Endothelial cell of umbilical vein (primary cell): ENCODE measurements at regions not wholly inside any gene's neighbourhood (a gene's known extent, or its start where the extent isn't known, plus 50 kb on each side); places are given as distances from the start of the nearest gene placed in this dataset.

Experiments
- BruUV-seq: library from RNA; stranded (reverse); fragments of 400-500 nt; replicated peaks from 2 replicates; lab custom pipeline; 2021; lab: Mats Ljungman, UMichigan
- CTCF ChIA-PET: fragments of 300-600, 350-600 bp; sonication (Branson Sonifier 250); formaldehyde crosslinking; loops from one replicate; lab custom pipeline; 2021; ENCODE audit warnings: antibody characterized with exemption, inconsistent platforms; lab: Charles Lee
- POLR2A ChIA-PET: fragments of 300-600, 350-600 bp; sonication (Branson Sonifier 250); formaldehyde crosslinking; loops from one replicate; lab custom pipeline; 2021; ENCODE audit warnings: antibody characterized with exemption, inconsistent platforms; lab: Charles Lee
- DNase-seq: peaks from one replicate; pipeline ENCODE4 v3.0.0-alpha.2; 2011; ENCODE audit warnings: low read depth, low spot score
- FAIRE-seq: peaks from 2 replicates; lab custom pipeline; 2011; peaks lifted over from hg19 to GRCh38; lab: Jason Lieb, UNC
- H2AFZ ChIP-seq: 2 replicates; pipeline ENCODE4 v1.6.0; 2012; ENCODE audit warnings: low read depth, low read length, control low read depth, inconsistent platforms
- H3K27ac ChIP-seq: 2 replicates; pipeline ENCODE4 v1.5.1; 2011; ENCODE audit warnings: low read depth, mild to moderate bottlenecking, control low read depth, low read length, moderate library complexity; ENCODE audit not compliant: insufficient read depth
- H3K27me3 ChIP-seq, 2 experiments: 2 replicates each; pipeline versions ENCODE4 v1.6.0 to v1.6.1; 2011; ENCODE audit warnings: low read length in 2 of 2, mixed read lengths in 1 of 2; ENCODE audit not compliant: control insufficient read depth in 2 of 2, insufficient read depth in 2 of 2
- H3K36me3 ChIP-seq, 2 experiments: 2 replicates in 1 of 2; 3 replicates in 1 of 2; pipeline ENCODE4 v1.5.1; 2011; ENCODE audit warnings: low read length in 2 of 2, mild to moderate bottlenecking in 1 of 2, moderate library complexity in 1 of 2; ENCODE audit not compliant: control insufficient read depth in 2 of 2, insufficient read depth in 2 of 2; ENCODE audit errors: extremely low read depth in 1 of 2
- H3K4me1 ChIP-seq: 3 replicates; pipeline ENCODE4 v1.5.1; 2011; ENCODE audit warnings: mild to moderate bottlenecking, low read length; ENCODE audit not compliant: control insufficient read depth, insufficient read depth; ENCODE audit errors: extremely low read depth
- H3K4me2 ChIP-seq: 2 replicates; pipeline ENCODE4 v1.6.1; 2011; ENCODE audit warnings: low read length, control low read depth, mixed read lengths; ENCODE audit not compliant: insufficient read depth
- H3K4me3 ChIP-seq, 3 experiments: fragments of 200-600 bp in 1 of 3; sonication (generic), shearing (Covaris generic) in 1 of 3; replicated peaks in 1 of 3; 2 replicates each; pipeline ENCODE4 v1.5.1; 2011 to 2016; ENCODE audit warnings: control low read depth in 3 of 3, low read length in 3 of 3, mild to moderate bottlenecking in 2 of 3, inconsistent platforms in 1 of 3, low read depth in 1 of 3, moderate library complexity in 1 of 3; ENCODE audit not compliant: insufficient read depth in 1 of 3
- H3K79me2 ChIP-seq: 2 replicates; pipeline ENCODE4 v1.6.0; 2012; ENCODE audit warnings: low read length, inconsistent platforms; ENCODE audit not compliant: control insufficient read depth, insufficient read depth
- H3K9ac ChIP-seq: replicated peaks from 2 replicates; pipeline ENCODE3; 2011; ENCODE audit warnings: low read length, control low read depth; ENCODE audit not compliant: insufficient read depth; ENCODE audit errors: extremely low read depth
- H3K9me1 ChIP-seq: replicated peaks from 3 replicates; pipeline ENCODE4 v1.6.0; 2011; ENCODE audit warnings: mild to moderate bottlenecking, low read length; ENCODE audit not compliant: control insufficient read depth, insufficient read depth; ENCODE audit errors: extremely low read depth
- H3K9me3 ChIP-seq: replicated peaks from 2 replicates; pipeline ENCODE4 v1.5.1; 2012; ENCODE audit warnings: low read length, inconsistent platforms; ENCODE audit not compliant: control insufficient read depth, insufficient read depth
- H4K20me1 ChIP-seq: replicated peaks from 2 replicates; pipeline ENCODE3; 2011; ENCODE audit warnings: mild to moderate bottlenecking, low read length; ENCODE audit not compliant: control insufficient read depth, insufficient read depth; ENCODE audit errors: extremely low read depth
- EZH2 ChIP-seq: IDR thresholded peaks from 2 replicates; pipeline ENCODE4 v1.6.1; 2012; ENCODE audit warnings: borderline replicate concordance, low read depth, mild to moderate bottlenecking, moderate library complexity, low read length, inconsistent platforms; ENCODE audit not compliant: severe bottlenecking
- FOS ChIP-seq: IDR thresholded peaks from 2 replicates; pipeline ENCODE4 v1.6.1; 2011; ENCODE audit warnings: mild to moderate bottlenecking, low read length, moderate library complexity, borderline replicate concordance; ENCODE audit not compliant: insufficient read depth
- GATA2 ChIP-seq: IDR thresholded peaks from 2 replicates; pipeline ENCODE4 v1.7.0; 2011; ENCODE audit warnings: low read depth, mild to moderate bottlenecking, moderate library complexity, mixed read lengths, low read length; ENCODE audit not compliant: insufficient read length, insufficient read depth
- JUN ChIP-seq: IDR thresholded peaks from 2 replicates; pipeline ENCODE4 v1.6.1; 2011; ENCODE audit warnings: borderline replicate concordance, low read depth; ENCODE audit not compliant: insufficient read length, insufficient read depth
- MYC ChIP-seq: IDR thresholded peaks from one replicate; pipeline ENCODE4 v1.6.1; 2011; ENCODE audit warnings: mild to moderate bottlenecking, low read depth, low read length
- POLR2A ChIP-seq: IDR thresholded peaks from 2 replicates; pipeline ENCODE4 v1.6.1; 2012; ENCODE audit warnings: low read depth, mild to moderate bottlenecking, control low read depth, low read length
- POLR2AphosphoS5 ChIP-seq: IDR thresholded peaks from 2 replicates; pipeline ENCODE4 v1.6.1; 2012; ENCODE audit warnings: low read depth, mild to moderate bottlenecking, control low read depth, low read length, moderate library complexity; ENCODE audit not compliant: insufficient read depth
- dilution Hi-C: fragments of 300-500 bp; cut with MboI; formaldehyde crosslinking; loops from one replicate; pipeline ENCODE4 v1.15.0; 2019; ENCODE audit warnings: low sequenced_read_pairs; ENCODE audit not compliant: extremely low pct_ligation_motif_present
- intact Hi-C: fragments of 100-400 bp; cut with micrococcal nuclease; formaldehyde crosslinking; loops from one replicate; pipeline ENCODE4 v1.10.0; 2022
- TF ChIP-seq, protein P1 (sequence below): IDR thresholded peaks from 2 replicates; pipeline ENCODE4 v1.6.1; 2011; ENCODE audit not compliant: insufficient read depth, insufficient read length
- TF ChIP-seq, protein P2 (sequence below), 2 donors: IDR thresholded peaks; 1 replicate in 1 of 2; 2 replicates in 1 of 2; pipeline ENCODE4 v1.5.1; 2011; ENCODE audit warnings: low read length in 2 of 2, mild to moderate bottlenecking in 2 of 2, moderate library complexity in 2 of 2, control low read depth in 1 of 2, inconsistent platforms in 1 of 2, low read depth in 1 of 2; ENCODE audit not compliant: insufficient read depth in 1 of 2; ENCODE audit errors: extremely low read depth in 1 of 2

DNA sequence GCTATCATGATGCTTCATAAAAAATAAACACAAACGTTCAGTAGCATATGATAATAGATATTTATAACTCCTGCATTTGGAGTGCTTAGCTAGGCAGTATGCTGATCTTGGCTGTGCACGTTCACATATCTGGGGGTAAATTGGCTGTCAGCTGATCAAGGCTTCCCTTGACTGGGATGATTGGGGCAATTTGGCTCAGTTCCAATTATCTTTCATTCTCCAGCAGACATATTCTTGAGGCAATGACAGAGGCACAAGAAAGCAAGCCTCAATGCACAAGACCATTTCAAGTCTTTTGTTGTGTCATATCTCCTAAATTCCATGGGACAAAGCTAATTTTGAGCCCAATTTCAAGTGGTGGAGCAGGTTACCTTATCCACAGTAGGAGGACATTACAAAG, 142.0 kb downstream of the DLEU7 start:
- H3K9me3 ChIP-seq: no peaks in the 10 kb centered on the region
- H3K27ac ChIP-seq: no peak overlapping the region
- TF ChIP-seq POLR2A: no peak
- no peak for TF ChIP-seq FOS
- TF ChIP-seq JUN: no peak
- TF ChIP-seq, protein P1, sequence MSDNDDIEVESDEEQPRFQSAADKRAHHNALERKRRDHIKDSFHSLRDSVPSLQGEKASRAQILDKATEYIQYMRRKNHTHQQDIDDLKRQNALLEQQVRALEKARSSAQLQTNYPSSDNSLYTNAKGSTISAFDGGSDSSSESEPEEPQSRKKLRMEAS: no peak
- TF ChIP-seq, protein P2, sequence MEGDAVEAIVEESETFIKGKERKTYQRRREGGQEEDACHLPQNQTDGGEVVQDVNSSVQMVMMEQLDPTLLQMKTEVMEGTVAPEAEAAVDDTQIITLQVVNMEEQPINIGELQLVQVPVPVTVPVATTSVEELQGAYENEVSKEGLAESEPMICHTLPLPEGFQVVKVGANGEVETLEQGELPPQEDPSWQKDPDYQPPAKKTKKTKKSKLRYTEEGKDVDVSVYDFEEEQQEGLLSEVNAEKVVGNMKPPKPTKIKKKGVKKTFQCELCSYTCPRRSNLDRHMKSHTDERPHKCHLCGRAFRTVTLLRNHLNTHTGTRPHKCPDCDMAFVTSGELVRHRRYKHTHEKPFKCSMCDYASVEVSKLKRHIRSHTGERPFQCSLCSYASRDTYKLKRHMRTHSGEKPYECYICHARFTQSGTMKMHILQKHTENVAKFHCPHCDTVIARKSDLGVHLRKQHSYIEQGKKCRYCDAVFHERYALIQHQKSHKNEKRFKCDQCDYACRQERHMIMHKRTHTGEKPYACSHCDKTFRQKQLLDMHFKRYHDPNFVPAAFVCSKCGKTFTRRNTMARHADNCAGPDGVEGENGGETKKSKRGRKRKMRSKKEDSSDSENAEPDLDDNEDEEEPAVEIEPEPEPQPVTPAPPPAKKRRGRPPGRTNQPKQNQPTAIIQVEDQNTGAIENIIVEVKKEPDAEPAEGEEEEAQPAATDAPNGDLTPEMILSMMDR (IDR thresholded peaks at IDR 0.05; ENCODE audit: extremely low read depth in 1 of 2, insufficient read depth in 1 of 2, low read depth in 1 of 2, low read length in 2 of 2): no peak
- TF ChIP-seq GATA2: no peak
- TF ChIP-seq MYC: no peak
- no peak for TF ChIP-seq EZH2
- TF ChIP-seq POLR2AphosphoS5: no peak
- FAIRE-seq: no peak
- no peaks in the 10 kb centered on the region for H4K20me1 ChIP-seq
- no peaks in the 10 kb centered on the region for H3K36me3 ChIP-seq
- intact Hi-C loops (no loop called here), dilution Hi-C loops (no loop called here)
- H2AFZ ChIP-seq: no peak overlapping the region
- H3K79me2 ChIP-seq: no peaks in the 10 kb centered on the region
- peaks cover 23% of the 10 kb centered on the region for H3K4me1 ChIP-seq
- no peaks in the 10 kb centered on the region for H3K27me3 ChIP-seq
- no peak for DNase-seq
- POLR2A ChIA-PET: no interaction called here
- no peak overlapping the region for H3K9ac ChIP-seq
- H3K9me1 ChIP-seq: no peaks in the 10 kb centered on the region
- H3K4me3 ChIP-seq: no peak overlapping the region
- no peak overlapping the region for H3K4me2 ChIP-seq
- CTCF ChIA-PET: interaction anchor here (0.9 to 1.1 kb wide), 4 partner anchors 9 to 99 kb away, joined by 3 to 4 read pairs (median 3); no protein-coding TSS in a partner anchor
- BruUV-seq: no TSS peak
